HG02642 (cell line): ENCODE measurements at regions not wholly inside any gene's neighbourhood (a gene's known extent, or its start where the extent isn't known, plus 50 kb on each side); places are given as distances from the start of the nearest gene placed in this dataset.

Experiments
- ATAC-seq: cut with Tn5 transposase; IDR thresholded peaks from one replicate; pipeline ENCODE4 v1.9.1; 2021; ENCODE audit warnings: mild to moderate bottlenecking; ENCODE audit not compliant: unreplicated experiment, poor library complexity

DNA sequence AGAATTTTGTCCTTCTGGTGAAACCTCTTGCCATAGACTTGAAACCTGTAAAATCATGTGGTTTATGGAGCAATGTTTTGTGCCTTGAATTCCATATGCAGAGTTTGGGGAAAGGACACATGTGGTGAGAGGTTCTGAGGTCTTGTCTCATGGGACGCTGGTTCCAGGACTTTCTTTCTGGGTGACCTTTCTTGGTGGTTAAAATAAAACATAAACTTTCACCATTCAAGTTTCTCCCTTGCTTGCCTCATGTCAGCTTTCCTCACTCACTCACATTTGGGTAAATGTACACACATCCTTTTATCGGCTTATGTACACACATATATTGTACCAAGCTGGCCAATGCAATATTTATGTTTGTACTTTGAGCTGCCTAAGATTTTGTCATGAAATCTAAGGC, 144.9 kb upstream of the CELF2 start:
- no peak for ATAC-seq

- ATAC-seq, result no peak
Measured at GRCh38 chr10:10873289-10873688, 144.4 kb upstream of the CELF2 start.

DNA sequence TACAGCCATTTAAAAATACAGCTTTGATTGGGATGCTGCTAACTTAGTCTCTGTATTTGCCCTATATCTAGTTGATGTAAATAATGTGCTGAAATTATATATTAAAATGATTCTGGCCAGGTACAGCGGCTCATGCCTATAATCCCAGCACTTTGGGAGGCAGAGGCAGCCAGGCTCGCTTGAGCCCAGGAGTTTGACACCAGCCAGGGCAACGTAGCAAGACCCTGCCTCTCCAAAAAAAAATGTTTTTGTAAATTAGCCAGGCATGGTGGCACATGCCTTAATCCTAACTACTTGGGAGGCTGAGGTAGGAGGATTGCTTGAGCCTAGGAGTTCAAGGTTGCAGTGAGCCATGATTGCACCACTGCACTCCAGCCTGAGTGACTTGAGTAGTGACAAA, 143.8 kb upstream of the CELF2 start:
- ATAC-seq, result no peak

GRCh38 chr10:10878963-10879362, 138.7 kb upstream of the CELF2 start:
- no peak for ATAC-seq

DNA sequence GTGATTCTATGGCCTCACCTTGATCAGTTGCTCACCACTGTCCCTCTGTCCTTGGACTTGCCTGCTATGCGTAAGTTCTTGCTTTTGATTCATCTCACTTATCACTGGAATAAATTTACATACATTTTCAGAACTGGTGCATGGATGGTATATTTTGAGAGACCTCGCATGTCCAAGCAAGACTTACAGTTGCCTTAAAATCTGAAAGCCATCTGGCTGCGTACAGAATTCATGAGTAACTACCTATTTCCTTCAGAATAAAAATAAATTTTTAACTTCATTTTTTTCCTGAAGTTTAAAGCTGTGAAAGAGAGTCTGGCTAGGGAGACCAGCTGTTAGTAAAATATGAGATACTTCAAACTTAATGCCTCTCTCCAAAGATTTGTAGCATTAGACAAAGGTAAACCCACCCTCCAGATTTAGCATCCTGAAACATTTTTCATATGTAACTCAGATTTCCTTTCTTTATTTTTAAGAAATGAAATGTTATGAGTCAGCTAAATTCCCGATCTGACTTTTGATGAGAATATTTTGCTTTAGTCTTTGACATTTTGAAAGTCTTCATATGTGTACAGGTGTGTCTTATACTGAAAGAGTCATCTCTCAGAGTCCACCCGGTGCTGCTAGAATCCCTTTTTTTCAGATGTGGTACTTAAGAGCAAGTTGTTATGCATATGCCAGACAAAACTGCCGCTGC, 136.4 kb upstream of the CELF2 start:
- no peak for ATAC-seq

- no peak for ATAC-seq
Measured at GRCh38 chr10:10883737-10884136, 133.9 kb upstream of the CELF2 start.

GRCh38 chr10:10886861-10887531, 130.7 kb upstream of the CELF2 start:
- ATAC-seq, result no peak

DNA sequence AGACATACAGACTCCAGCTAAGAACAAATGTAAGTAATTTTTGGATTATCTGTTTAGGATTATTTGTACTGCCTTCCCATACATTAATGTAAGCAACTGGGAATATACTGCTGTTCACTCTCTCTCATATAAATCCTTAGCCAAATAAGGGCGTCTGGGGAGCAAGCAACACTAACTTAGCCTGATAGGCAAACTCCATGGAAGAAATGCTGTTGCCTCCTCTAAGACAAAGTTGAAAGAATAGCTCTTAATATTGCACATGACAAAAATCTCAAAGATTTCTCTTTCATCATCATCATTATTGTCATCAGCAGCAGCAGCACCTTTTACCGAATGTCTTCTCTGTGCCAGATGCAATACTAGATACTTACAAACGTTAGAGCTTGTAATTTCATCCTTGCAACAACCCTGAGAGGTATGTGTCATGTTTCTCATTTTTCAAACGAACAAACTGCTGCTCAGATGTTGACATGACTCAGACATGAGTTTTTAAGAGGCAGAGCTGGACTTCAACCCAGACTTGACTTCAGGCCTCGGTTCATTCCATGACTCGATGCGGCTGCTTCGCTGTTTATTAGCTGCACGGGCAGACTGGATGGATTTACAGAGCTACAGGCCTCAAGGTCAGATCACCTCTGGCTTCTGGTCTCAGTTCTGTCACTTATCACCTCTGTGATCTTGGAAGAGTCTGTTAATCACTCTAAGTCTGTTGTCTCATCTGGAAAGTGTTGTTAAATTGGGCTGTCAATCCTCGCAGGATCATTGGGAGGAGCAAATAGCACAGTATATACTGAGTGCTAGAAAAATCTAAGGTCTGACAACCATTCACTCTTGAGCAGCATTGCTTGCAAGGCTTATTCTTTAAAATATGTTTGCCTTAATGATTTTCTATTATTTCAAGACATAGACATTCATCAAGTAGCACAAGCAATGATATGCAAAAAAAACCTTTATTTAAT, 126.3 kb upstream of the CELF2 start:
- no peak for ATAC-seq

DNA sequence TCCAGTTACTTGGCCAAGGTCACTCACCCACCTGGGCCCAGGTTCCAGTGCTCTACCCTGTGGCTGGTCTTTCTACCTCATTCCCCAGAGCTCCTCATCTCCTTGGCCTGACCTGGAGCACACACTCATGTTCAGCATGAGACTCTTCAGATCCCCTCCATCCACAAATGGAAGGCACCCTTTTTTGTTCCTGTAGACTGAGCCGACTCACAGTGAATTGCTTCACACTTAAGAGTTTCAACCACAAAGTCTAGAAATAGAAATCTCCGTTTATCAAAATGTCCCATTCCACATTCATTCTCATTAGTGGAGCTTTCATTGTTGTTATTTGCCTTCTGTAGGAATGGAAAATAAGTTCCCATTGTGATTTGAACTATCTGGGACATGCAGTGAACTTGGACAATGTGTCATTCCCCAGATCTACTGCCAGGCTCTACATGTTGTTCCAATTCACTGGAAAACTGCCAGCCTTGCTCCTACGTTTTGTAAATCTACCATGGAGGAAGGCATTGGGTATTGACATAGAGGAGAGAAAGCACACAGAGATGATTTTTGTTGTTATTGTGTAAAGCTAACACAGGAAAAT, 125.3 kb upstream of the CELF2 start:
- ATAC-seq, result no peak

DNA sequence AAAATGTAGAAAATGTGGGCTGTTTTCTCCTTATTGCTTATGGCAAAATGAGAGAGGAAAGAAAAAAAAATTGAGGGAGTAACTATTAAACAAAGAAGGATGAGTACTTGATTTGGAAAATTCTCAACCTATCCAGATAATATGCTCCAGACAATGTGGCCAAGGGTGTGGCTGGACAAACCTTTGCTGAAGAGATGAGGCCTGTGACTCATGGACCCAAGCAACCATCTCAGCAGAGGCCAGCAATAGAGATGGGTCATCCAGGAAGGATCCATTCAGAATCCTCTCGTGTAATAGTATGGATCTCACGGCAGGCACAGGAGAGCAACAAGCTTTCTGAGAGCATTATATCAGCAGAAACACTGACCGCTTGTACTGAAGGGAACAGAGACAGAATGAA, 120.3 kb upstream of the CELF2 start:
- ATAC-seq, result no peak

DNA sequence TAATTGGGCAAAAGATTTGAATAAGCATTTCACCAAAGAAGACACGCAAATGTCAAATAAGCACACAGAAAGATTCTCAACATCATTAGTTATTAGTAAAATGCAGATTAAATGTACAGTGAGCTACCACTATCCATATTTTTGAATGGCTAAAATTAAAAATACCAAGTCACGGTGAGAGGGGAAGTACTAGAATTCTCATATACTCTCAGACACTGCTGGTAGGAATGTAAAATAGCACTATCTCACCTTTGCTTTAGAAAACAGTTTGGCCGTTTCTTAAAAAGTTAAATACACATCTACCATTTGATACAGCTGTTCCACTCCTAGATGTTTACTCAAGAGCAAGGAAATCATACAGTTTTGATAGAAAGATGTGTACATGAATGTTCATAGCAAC, 115.8 kb upstream of the CELF2 start:
- ATAC-seq, result no peak

GRCh38 chr10:10902951-10903350, 114.7 kb upstream of the CELF2 start:
- no peak for ATAC-seq

DNA sequence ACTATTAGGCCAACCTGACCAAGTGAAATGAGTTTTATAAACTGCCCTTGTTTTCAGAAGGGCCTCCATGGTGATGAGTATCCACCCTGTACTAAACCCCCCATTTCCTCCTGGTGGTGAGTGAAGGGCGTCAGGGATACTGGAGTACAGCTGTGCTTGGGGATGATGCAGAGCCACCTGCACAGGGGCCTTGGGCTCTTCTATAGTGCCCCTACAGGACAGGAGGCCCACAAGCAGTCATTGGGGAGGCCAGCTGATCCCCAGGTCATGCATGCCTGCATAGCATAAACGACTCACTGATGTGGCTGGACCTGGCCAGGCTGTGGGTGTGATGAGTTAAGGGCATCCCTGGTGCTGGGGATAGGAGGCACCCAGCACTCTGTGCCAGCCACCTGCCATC, 114.1 kb upstream of the CELF2 start:
- no peak for ATAC-seq

- ATAC-seq, result no peak
Measured at GRCh38 chr10:10910634-10911033, 107.0 kb upstream of the CELF2 start.

DNA sequence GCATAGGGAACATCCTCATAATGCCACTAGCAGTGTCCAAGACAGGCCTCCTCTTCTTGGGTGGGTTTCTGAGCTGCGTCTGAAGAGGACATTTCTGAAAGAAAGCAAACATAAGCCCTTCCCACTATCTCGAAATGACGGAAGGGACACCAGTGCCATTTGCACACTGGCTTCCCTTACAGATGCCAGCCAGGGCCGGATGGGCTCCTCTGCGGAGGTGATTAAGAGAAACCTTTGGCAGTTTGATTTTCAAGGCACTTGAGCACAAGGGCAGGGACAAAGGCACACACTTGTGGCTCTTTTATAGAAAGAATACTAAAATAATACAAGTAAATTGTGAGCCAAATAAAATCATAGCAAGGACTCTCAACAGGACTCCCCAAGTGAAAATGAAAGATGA, 106.6 kb upstream of the CELF2 start:
- no peak for ATAC-seq

GRCh38 chr10:10911471-10911921, 106.2 kb upstream of the CELF2 start:
- no peak for ATAC-seq

DNA sequence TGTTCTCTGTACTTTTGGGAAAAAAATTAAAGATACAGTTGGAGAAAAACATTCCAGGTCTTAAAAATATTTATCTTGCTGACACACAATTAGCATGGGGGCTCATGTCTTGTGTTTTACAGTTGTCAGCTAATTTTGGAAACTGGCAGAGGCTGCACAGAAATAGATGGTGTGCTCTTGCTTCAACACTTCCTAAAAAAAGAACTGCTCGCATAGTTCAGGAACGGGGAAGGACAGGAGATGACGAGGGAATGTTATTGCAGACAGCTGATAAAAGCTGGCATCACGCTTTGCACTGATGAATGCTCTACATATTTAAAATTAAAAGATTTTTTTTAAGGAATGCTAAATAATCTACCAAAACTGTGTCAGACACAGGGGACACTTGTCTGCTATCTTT, 103.5 kb upstream of the CELF2 start:
- ATAC-seq, result no peak

DNA sequence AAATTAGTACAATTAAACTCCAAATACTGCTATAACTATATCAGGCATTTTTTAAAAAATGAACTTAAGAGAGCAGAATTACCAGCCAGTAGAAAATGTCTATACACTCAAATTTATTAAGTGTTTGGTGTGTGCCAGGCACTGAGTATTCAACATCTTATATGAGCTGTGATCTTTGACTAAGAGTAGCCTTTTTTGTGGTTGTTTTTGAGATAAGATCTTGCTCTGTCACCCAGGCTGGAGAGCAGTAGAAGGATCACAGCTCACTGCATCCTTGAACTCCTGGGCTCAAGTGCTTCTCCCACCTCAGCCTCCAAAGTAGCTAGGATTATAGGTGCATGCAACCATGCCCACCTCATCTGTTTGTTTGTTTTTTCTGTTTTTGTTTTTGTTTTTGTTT, 102.5 kb upstream of the CELF2 start:
- ATAC-seq, result no peak

DNA sequence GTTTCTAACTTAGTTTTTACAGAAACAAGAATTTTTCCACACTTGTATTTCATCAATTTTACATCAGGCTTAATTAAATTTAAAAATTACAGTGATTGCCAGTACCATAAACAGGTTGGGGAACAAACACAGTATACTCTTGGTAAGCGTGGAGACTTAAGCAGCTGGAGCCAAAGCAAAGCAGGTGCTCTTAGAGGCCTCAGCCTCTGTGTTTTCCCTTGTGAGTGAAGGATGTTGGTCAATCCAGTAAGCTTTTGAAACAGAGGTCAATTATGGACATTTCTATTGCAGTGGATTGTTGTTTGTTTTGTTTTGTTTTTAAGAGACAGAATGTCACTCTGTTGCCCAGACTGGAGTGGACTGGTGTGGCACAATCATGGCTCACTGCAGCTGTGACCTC, 100.6 kb upstream of the CELF2 start:
- ATAC-seq, result no peak

- no peak for ATAC-seq
Measured at GRCh38 chr10:10919976-10920375, 97.7 kb upstream of the CELF2 start.
